Prostate gland (tissue), 2 donors: ENCODE measurements at regions not wholly inside any gene's neighbourhood (a gene's known extent, or its start where the extent isn't known, plus 50 kb on each side); places are given as distances from the start of the nearest gene placed in this dataset.

Experiments
- DNase-seq: peaks from one replicate; pipeline ENCODE4 v3.0.0-alpha.2; 2019; ENCODE audit warnings: low spot score
- H3K27ac ChIP-seq, 2 donors: fragments of 200-600 bp; sonication (generic); 2 replicates each; pipeline ENCODE4 v1.5.1; 2017 to 2019
- H3K27me3 ChIP-seq: fragments of 200-600 bp; sonication (generic); replicated peaks from 2 replicates; pipeline ENCODE4 v1.5.1; 2019; ENCODE audit not compliant: insufficient read depth
- H3K36me3 ChIP-seq, 2 donors: fragments of 200-600 bp; sonication (generic); 1 replicate in 1 of 2; 2 replicates in 1 of 2; pipeline versions ENCODE4 v1.5.1 to v1.8.1; 2017 to 2019
- H3K4me1 ChIP-seq: fragments of 200-600 bp; sonication (generic); replicated peaks from 2 replicates; pipeline ENCODE4 v1.5.1; 2019
- H3K4me3 ChIP-seq, 2 donors: fragments of 200-600 bp; sonication (generic); 2 replicates each; pipeline ENCODE4 v1.5.1; 2017 to 2019
- H3K9me3 ChIP-seq: fragments of 200-600 bp; sonication (generic); 2 replicates; pipeline ENCODE4 v1.5.1; 2017
- POLR2A ChIP-seq: fragments of 450-650 bp; IDR thresholded peaks from one replicate; pipeline ENCODE4 v1.6.1; 2016; ENCODE audit warnings: antibody characterized with exemption, mild to moderate bottlenecking
- POLR2AphosphoS5 ChIP-seq: sonication (generic); formaldehyde crosslinking; IDR thresholded peaks from one replicate; pipeline ENCODE4 v1.6.1; 2017; ENCODE audit warnings: antibody characterized with exemption
- WGBS: methylation state at CpG from one replicate; pipeline ENCODE4 v1.1.5; 2018; 5-methylcytosine and 5-hydroxymethylcytosine counted together
- intact Hi-C: fragments of 100-400 bp; cut with DNase I; formaldehyde crosslinking; loops from one replicate; pipeline ENCODE4 v1.14.2; 2022
- TF ChIP-seq, protein P1 (sequence below), 4 experiments: fragments of 200-600 bp in 2 of 4; fragments of 450-650 bp in 2 of 4; sonication (generic) in 2 of 4; IDR thresholded peaks; 1 replicate in 3 of 4; 2 replicates in 1 of 4; pipeline ENCODE4 v1.5.1; 2016 to 2019; ENCODE audit warnings: antibody characterized with exemption in 4 of 4, mild to moderate bottlenecking in 2 of 4, moderate library complexity in 2 of 4

DNA sequence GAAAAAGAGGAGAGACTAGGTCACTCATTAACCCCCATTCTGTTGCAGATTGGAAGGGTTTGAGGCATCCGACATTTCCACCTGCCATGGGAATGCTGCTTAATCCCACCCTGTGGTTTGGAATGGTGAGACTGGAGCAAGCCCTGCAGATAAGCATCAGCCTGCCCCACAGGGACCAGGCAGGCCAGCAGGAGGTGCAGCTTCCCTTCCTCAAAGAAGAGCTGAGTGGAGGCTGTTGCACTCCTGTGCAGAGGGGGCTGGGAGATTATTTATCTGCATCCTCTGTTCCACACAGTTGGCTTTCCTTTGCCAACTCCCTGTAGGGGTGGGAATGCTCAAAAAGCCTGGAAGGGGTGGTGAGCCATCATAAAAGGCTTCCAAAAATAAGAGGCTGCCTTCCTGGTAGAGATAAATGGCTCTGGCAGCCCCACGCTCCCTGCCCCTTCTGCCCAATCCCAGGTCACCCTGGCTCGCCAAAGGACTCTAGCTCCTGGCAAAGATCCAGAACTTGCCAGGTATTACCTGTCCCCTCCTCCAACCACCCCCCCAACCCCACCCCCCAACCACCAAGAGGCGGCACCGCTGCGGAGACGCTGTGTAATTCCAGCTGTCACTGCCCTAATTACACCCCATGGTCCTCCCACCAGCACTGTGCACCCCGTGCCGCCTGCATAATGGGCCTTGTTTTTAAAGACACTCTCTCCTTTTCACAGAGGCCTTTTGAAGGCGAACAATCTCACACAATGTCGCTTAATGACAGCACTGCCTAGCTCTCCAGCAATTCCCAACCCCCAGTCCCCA is 83.0 kb upstream of the ZC3H12A start:
- intact Hi-C loops: no loop called here
- no peak for DNase-seq
- Histone ChIP-seq H3K27me3 (peaks cover 2% of the 10 kb centered on the region), H3K4me3 (no peak overlapping the region), H3K9me3 (no peaks in the 10 kb centered on the region), H3K4me1 (no peaks in the 10 kb centered on the region), H3K27ac (no peak overlapping the region), H3K36me3 (no peaks in the 10 kb centered on the region)
- TF ChIP-seq POLR2AphosphoS5: no peak
- TF ChIP-seq, protein P1, sequence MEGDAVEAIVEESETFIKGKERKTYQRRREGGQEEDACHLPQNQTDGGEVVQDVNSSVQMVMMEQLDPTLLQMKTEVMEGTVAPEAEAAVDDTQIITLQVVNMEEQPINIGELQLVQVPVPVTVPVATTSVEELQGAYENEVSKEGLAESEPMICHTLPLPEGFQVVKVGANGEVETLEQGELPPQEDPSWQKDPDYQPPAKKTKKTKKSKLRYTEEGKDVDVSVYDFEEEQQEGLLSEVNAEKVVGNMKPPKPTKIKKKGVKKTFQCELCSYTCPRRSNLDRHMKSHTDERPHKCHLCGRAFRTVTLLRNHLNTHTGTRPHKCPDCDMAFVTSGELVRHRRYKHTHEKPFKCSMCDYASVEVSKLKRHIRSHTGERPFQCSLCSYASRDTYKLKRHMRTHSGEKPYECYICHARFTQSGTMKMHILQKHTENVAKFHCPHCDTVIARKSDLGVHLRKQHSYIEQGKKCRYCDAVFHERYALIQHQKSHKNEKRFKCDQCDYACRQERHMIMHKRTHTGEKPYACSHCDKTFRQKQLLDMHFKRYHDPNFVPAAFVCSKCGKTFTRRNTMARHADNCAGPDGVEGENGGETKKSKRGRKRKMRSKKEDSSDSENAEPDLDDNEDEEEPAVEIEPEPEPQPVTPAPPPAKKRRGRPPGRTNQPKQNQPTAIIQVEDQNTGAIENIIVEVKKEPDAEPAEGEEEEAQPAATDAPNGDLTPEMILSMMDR (IDR thresholded peaks at IDR 0.05): no peak
- no peak for TF ChIP-seq POLR2A
- WGBS: 12% methylated on average over 11 of the region's 11 CpGs

DNA sequence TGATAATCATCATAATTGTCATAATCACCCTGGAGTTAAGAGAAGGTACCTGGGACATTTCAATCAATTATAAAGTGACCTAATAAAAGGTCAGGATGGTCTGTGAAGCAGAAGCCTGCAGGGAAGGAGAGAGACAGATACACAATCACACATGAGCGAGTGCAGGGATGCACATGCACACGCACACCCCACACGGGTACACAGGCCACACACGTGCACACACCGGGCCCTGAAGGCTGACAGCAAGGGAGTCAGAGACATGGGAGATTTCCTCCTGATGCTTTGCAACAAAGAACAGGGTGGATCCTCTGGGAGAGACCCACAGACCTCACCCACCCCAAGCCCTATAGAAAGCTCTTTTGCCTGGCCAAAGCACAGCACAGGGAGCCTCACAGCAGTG is 82.3 kb upstream of the ZC3H12A start:
- no peak for DNase-seq
- Histone ChIP-seq H3K4me1 (no peaks in the 10 kb centered on the region), H3K4me3 (no peak overlapping the region), H3K36me3 (no peaks in the 10 kb centered on the region), H3K27ac (no peak overlapping the region), H3K27me3 (peaks cover 2% of the 10 kb centered on the region), H3K9me3 (no peaks in the 10 kb centered on the region)
- intact Hi-C loops: no loop called here
- TF ChIP-seq POLR2AphosphoS5: no peak
- 61% methylated on average over 5 of the region's 5 CpGs for WGBS

DNA sequence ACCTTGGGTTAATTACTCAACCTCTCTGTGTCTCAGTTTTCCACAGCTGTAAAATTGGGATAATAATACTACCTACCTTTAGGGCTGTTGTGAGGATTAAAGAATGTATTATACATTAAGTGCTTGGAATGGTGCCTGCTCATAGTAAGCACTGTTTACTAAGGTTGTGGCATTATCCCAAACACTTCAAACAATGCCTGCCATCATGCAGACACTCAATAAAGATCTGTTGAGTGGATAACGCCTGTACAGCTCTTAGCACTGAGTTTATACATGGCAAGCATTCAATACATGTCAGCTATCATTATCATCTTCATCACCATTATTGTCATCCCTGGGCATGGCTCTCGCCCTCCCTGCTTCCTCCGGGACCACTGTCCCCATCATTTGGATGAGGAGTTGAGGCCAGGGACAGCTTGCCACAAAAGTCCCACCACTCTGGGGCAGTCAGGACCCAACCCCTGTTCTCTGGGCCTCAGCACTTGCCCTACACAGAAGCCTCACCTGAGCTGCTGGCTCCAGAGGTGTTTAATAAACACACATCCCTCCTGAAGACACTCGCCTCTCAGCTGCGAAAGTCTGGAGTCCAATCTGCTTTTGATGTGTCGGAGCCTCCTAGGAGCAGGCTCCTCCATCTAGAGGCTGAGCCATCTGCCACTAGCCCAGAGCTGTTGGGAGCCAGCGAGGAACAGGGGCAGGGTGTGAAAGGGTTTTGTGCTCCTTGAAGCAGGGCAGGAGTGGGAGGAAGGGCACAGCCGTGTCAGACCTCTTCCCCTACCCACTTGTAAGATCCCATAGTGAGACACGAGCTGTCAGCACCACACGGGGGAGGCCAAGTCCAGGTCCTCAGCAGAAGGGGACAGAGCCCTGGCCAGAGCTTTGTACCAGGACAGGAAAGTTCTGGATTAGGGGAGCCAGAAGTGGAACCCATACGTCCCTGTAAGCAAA is 80.9 kb upstream of the ZC3H12A start:
- 32% methylated on average over 11 of the region's 11 CpGs for WGBS
- intact Hi-C loops: no loop called here
- H3K27ac ChIP-seq: no peak overlapping the region
- TF ChIP-seq, protein P1 (IDR thresholded peaks at IDR 0.05): no peak
- no peak for TF ChIP-seq POLR2A
- no peak for TF ChIP-seq POLR2AphosphoS5
- no peaks in the 10 kb centered on the region for H3K4me1 ChIP-seq
- no peak overlapping the region for H3K4me3 ChIP-seq
- no peaks in the 10 kb centered on the region for H3K9me3 ChIP-seq
- H3K27me3 ChIP-seq: no peaks in the 10 kb centered on the region
- no peaks in the 10 kb centered on the region for H3K36me3 ChIP-seq
- no peak for DNase-seq

DNA sequence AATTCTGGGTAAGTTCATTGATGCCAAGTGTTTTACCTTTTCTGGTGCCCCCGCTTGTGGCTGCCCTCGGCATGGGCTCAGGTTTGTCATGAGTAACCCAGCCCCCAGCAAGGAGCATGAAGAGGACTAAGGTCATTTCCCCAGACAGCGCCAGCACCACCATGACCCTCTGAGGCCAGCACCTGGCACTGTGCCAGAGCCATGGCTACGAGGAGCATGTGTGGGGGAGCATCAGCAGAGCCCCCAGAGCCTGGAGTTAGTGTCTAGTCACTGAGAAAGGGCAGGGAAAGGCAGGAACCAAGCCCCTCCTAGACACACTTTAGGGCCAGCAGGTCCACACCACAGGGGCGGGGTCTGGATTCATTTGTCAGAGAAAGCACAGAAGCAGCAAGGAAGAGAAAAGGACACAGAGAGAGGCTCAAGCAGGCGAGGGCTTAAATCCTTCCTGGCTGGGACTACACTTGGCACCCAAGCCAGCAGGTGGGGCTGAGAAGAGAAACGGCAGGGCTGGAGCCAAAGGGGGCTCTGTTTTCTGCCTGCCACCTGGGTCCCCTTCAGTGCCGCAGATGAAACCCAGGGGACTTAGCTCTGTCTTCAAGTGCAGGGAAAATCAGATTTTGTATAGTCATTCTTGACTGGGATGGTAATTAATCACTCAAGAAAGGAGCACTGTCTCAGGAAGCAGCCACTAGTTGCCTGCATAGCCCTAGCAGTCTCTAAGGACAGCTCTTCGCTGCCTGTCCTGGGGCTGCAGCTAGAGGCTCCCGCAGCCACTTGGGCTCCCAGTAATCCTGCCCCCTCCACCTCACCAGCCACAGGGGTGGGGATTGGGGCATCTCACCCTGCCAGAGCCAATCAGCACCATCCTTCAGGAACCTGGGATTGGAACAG is 79.6 kb upstream of the ZC3H12A start:
- no peaks in the 10 kb centered on the region for H3K27me3 ChIP-seq
- WGBS: 33% methylated on average over 10 of the region's 10 CpGs
- H3K4me3 ChIP-seq: no peak overlapping the region
- TF ChIP-seq POLR2A: no peak
- TF ChIP-seq, protein P1 (IDR thresholded peaks at IDR 0.05): no peak
- TF ChIP-seq POLR2AphosphoS5: no peak
- H3K27ac ChIP-seq: no peak overlapping the region
- intact Hi-C loops: no loop called here
- DNase-seq: no peak
- H3K36me3 ChIP-seq: no peaks in the 10 kb centered on the region
- no peaks in the 10 kb centered on the region for H3K9me3 ChIP-seq
- no peaks in the 10 kb centered on the region for H3K4me1 ChIP-seq

DNA sequence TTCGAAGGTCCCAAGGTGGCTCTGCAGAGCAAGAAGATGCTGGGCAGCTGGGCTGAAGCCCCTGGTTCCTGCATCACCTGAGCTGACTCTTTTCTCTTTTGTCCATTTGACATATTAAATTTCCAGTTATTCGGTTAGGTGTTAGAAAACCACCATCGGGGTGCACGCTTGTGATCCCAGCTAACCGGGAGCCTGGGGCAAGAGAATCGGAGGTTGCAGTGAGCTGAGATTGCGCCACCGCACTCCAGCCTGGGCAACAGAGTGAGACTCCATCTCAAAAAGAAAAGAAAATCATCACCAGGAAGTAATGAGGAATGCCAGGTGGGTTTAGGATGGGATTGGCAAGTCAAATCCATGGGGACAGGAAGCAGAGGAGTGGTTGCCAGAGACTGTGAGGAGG is 76.3 kb upstream of the ZC3H12A start:
- WGBS: 91% methylated on average over 8 of the region's 8 CpGs
- no peak overlapping the region for H3K27ac ChIP-seq
- no peaks in the 10 kb centered on the region for H3K36me3 ChIP-seq
- DNase-seq: no peak
- intact Hi-C loops: no loop called here
- H3K27me3 ChIP-seq: no peaks in the 10 kb centered on the region
- H3K9me3 ChIP-seq: no peaks in the 10 kb centered on the region
- H3K4me3 ChIP-seq: no peak overlapping the region
- TF ChIP-seq POLR2AphosphoS5: no peak
- TF ChIP-seq, protein P1 (IDR thresholded peaks at IDR 0.05): no peak
- no peak for TF ChIP-seq POLR2A
- no peaks in the 10 kb centered on the region for H3K4me1 ChIP-seq
